Fibroblast of pulmonary artery (primary cell): ENCODE measurements at regions not wholly inside any gene's neighbourhood (a gene's known extent, or its start where the extent isn't known, plus 50 kb on each side); places are given as distances from the start of the nearest gene placed in this dataset.
"Not testable (repeated sequence)": the region's sequence is repeated elsewhere in the genome, so short reads cannot be mapped to it uniquely, and the experiment has no call there.

Experiments used
- DNase-seq: peaks from one replicate; pipeline ENCODE4 v3.0.0-alpha.2; 2010; ENCODE audit warnings: low read depth
- H3K4me3 ChIP-seq: replicated peaks from 2 replicates; pipeline ENCODE4 v1.5.1; 2011; ENCODE audit warnings: low read depth, mild to moderate bottlenecking, control low read depth, low read length, moderate library complexity
- TF ChIP-seq, protein P1 (sequence below): IDR thresholded peaks from 2 replicates; pipeline ENCODE4 v1.5.1; 2011; ENCODE audit warnings: mild to moderate bottlenecking, control low read depth, low read length, inconsistent platforms; ENCODE audit errors: missing control alignments

- DNase-seq: no peak
- TF ChIP-seq, protein P1, sequence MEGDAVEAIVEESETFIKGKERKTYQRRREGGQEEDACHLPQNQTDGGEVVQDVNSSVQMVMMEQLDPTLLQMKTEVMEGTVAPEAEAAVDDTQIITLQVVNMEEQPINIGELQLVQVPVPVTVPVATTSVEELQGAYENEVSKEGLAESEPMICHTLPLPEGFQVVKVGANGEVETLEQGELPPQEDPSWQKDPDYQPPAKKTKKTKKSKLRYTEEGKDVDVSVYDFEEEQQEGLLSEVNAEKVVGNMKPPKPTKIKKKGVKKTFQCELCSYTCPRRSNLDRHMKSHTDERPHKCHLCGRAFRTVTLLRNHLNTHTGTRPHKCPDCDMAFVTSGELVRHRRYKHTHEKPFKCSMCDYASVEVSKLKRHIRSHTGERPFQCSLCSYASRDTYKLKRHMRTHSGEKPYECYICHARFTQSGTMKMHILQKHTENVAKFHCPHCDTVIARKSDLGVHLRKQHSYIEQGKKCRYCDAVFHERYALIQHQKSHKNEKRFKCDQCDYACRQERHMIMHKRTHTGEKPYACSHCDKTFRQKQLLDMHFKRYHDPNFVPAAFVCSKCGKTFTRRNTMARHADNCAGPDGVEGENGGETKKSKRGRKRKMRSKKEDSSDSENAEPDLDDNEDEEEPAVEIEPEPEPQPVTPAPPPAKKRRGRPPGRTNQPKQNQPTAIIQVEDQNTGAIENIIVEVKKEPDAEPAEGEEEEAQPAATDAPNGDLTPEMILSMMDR: no peak
Observed at GRCh38 chr4:117135634-117136354, 50.4 kb upstream of the TRAM1L1 start.

GRCh38 chr4:117137145-117137544 is 51.8 kb upstream of the TRAM1L1 start:
- TF ChIP-seq, protein P1: no peak
- no peak overlapping the region for H3K4me3 ChIP-seq
- DNase-seq: peak; percentile 55

More at GRCh38 chr4:117135634-117136354, 50.4 kb upstream of the TRAM1L1 start:
- H3K4me3 ChIP-seq: no peak overlapping the region

- not testable (repeated sequence) for DNase-seq, H3K4me3 ChIP-seq
Observed at GRCh38 chr4:117138732-117139131, 53.4 kb upstream of the TRAM1L1 start.

GRCh38 chr4:117154251-117154650 is 68.9 kb upstream of the TRAM1L1 start:
- no peak overlapping the region for H3K4me3 ChIP-seq
- DNase-seq: no peak
- TF ChIP-seq, protein P1: no peak

- DNase-seq: no peak
- TF ChIP-seq, protein P1: no peak
- H3K4me3 ChIP-seq: no peak overlapping the region
Observed at GRCh38 chr4:117156806-117157205, 71.4 kb upstream of the TRAM1L1 start.

DNA sequence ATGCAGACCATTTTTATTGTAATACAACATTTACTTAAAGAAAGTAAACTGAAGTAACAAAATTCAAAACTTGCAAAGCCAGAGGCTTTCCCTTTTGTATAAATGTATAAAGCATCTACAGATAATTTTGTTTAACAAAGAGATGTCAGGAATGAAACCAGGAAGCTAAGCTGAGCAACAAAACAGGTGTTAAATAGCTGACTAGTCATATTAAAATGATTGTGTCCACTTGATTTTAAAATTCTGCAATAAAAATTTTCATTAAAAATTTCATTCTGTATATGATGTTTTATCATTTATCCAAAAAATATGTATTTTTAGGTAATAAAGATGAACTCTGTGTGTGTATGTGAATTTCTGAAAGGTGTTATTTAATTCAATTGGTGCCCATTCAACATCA is 72.0 kb upstream of the TRAM1L1 start:
- no peak for DNase-seq
- no peak overlapping the region for H3K4me3 ChIP-seq
- TF ChIP-seq, protein P1: no peak

GRCh38 chr4:117162976-117163375 is 77.6 kb upstream of the TRAM1L1 start:
- H3K4me3 ChIP-seq: no peak overlapping the region
- no peak for DNase-seq
- TF ChIP-seq, protein P1: no peak
